Stimulated activated naive CD8-positive, alpha-beta T cell treated with anti-CD3 and anti-CD28 coated beads, Interleukin-15, Interleukin-2, amounts not matched to agents 100 ng/mL and 50 ng/mL, for 24 hours (primary cell): ENCODE measurements at regions not wholly inside any gene's neighbourhood (a gene's known extent, or its start where the extent isn't known, plus 50 kb on each side); places are given as distances from the start of the nearest gene placed in this dataset.

Experiments
- H3K27ac Mint-ChIP-seq: one replicate; pipeline ENCODE4 v1.8.0; 2021; ENCODE audit warnings: mild to moderate bottlenecking, mixed read lengths
- H3K27me3 Mint-ChIP-seq: one replicate; pipeline ENCODE4 v1.8.0; 2021; ENCODE audit warnings: mixed read lengths
- H3K36me3 Mint-ChIP-seq: one replicate; pipeline ENCODE4 v1.8.0; 2021; ENCODE audit warnings: low read depth, mixed read lengths
- H3K4me1 Mint-ChIP-seq: one replicate; pipeline ENCODE4 v1.8.0; 2021; ENCODE audit warnings: low read depth, mixed read lengths
- H3K4me3 Mint-ChIP-seq: one replicate; pipeline ENCODE4 v1.8.0; 2021; ENCODE audit warnings: mild to moderate bottlenecking, mixed read lengths
- H3K9me3 Mint-ChIP-seq: one replicate; pipeline ENCODE4 v1.8.0; 2021; ENCODE audit warnings: mixed read lengths

DNA sequence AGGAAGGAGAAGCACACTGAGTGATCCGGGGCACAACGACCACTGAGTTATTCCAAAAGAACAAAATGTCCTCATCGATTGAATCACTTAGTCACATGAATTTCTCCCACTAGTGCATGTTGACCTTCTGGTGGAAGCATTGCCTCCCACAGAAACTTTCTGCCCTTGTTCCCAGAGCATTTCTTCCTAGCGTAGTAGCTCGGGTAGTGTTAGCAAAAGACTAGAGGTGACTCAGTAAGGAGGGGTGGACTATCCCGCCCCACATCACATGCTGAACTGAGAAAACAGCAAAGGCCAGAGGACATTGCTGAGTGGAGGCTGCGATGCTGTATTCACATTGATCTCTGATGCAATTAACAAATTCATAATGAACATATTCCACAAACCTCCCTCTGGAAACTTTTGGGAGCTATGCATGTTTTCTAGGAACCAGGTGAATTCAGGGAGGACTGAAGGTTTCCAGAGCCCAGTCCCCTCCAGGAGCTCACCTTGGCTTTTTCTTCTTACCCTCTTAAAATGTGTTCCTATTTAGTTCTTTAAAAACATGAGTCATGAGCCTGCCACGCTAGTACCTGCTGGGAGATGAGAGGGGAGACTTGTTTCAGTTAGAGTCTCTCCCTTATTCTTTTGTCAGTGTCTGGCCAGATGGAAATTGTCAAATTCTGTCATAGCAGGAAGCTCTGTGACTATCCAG is 507.9 kb downstream of the CDH26 start:
- Mint-ChIP-seq H3K4me3 (no peak overlapping the region), H3K4me1 (no peaks in the 10 kb centered on the region), H3K27ac (no peak overlapping the region), H3K36me3 (no peaks in the 10 kb centered on the region), H3K27me3 (no peaks in the 10 kb centered on the region), H3K9me3 (peaks cover 3% of the 10 kb centered on the region)

DNA sequence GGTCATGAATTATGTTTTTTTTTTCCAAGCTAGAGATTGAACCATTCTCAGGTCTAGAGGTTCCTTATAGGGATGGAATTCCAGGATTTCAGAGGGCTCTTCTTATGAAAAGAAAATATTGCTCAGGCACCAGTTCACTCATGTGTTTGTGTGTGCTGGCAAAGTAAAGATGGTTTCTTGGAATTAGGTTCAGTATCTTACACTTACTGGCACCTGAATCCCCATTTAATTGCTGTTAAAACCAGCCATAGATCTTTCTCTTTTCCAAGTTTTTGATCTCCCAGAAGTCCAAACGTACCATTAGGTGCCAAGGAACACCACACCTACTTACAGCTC is 508.4 kb downstream of the CDH26 start:
- Mint-ChIP-seq H3K4me3 (no peak overlapping the region), H3K9me3 (peaks cover under 1% of the 10 kb centered on the region), H3K36me3 (no peaks in the 10 kb centered on the region), H3K27me3 (no peaks in the 10 kb centered on the region), H3K4me1 (no peaks in the 10 kb centered on the region), H3K27ac (no peak overlapping the region)

DNA sequence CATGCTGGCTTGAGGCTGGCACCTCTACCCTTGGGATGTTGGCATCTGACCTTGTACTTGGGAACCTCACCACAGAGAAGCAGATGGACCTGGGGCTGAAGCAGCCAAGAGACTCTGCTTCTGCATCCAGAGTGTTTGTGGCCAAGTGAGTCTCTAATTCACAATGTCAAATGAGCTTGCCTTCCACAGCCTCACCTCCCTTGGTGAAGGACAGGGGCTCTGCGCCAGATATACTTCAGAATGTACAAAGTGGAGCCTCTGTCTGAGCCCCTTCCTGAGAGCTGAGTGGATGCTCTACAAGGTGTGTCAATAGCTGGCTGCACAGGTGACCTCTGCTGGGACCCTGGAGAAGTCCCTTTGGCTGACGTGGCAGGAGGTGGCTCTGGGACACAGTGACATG is 508.9 kb downstream of the CDH26 start:
- H3K27me3 Mint-ChIP-seq: no peaks in the 10 kb centered on the region
- no peak overlapping the region for H3K27ac Mint-ChIP-seq
- no peaks in the 10 kb centered on the region for H3K9me3 Mint-ChIP-seq
- no peaks in the 10 kb centered on the region for H3K36me3 Mint-ChIP-seq
- H3K4me1 Mint-ChIP-seq: no peaks in the 10 kb centered on the region
- no peak overlapping the region for H3K4me3 Mint-ChIP-seq

DNA sequence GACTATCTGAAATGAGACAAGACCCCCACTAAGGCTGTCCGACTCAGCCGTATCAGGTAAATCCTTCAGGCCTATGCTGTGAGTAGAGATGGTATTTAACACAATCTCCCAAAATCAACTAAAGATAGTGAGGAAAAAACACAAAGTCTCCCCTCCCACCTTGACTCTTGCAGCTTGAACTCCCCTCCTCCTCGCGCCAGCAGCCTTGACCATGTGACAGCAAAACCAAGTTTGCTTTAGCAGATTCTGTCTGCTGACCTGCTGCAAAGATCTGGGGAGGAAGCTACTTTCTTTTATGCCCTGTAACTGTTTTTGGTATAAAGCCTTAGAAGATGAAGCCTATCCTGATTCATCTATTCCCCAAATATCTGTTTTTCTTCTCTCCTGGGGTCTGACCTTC is 509.5 kb downstream of the CDH26 start:
- H3K4me3 Mint-ChIP-seq: no peak overlapping the region
- H3K4me1 Mint-ChIP-seq: no peaks in the 10 kb centered on the region
- H3K27ac Mint-ChIP-seq: no peak overlapping the region
- H3K9me3 Mint-ChIP-seq: no peaks in the 10 kb centered on the region
- H3K36me3 Mint-ChIP-seq: no peaks in the 10 kb centered on the region
- H3K27me3 Mint-ChIP-seq: no peaks in the 10 kb centered on the region

- Mint-ChIP-seq H3K27ac (no peak overlapping the region), H3K9me3 (no peaks in the 10 kb centered on the region), H3K36me3 (no peaks in the 10 kb centered on the region), H3K4me1 (no peaks in the 10 kb centered on the region), H3K27me3 (no peaks in the 10 kb centered on the region), H3K4me3 (no peak overlapping the region)
These were observed 511.6 kb downstream of the CDH26 start for GRCh38 chr20:60469829-60470228.

DNA sequence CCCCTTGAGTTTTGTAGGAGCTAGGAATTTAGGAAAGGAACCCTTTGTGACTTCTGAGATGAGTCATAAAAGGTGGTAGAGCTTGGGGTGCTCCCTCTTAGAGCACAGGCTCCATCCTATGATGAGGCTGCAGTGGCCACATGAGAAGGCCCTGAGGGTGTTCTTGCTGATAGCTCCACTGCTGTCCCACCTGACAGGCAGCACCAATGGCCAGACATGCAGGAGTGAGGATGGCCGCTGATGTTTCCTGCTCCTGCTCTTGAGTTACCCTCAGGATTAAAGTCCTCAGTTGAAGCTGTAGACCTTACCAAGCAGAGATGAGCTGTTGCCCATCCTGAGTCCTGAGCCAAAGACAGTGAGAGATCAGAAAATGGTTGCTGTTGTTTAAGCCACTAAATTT is 512.1 kb downstream of the CDH26 start:
- H3K27ac Mint-ChIP-seq: no peak overlapping the region
- no peaks in the 10 kb centered on the region for H3K4me1 Mint-ChIP-seq
- H3K4me3 Mint-ChIP-seq: no peak overlapping the region
- no peaks in the 10 kb centered on the region for H3K27me3 Mint-ChIP-seq
- H3K9me3 Mint-ChIP-seq: no peaks in the 10 kb centered on the region
- H3K36me3 Mint-ChIP-seq: no peaks in the 10 kb centered on the region

- Mint-ChIP-seq H3K4me1 (no peaks in the 10 kb centered on the region), H3K36me3 (no peaks in the 10 kb centered on the region), H3K27ac (no peak overlapping the region), H3K9me3 (no peaks in the 10 kb centered on the region), H3K4me3 (no peak overlapping the region), H3K27me3 (no peaks in the 10 kb centered on the region)
These were observed 515.0 kb downstream of the CDH26 start for GRCh38 chr20:60473211-60473610.

GRCh38 chr20:60474385-60474910 is 516.2 kb downstream of the CDH26 start:
- Mint-ChIP-seq H3K27me3 (no peaks in the 10 kb centered on the region), H3K27ac (no peak overlapping the region), H3K4me1 (no peaks in the 10 kb centered on the region)

DNA sequence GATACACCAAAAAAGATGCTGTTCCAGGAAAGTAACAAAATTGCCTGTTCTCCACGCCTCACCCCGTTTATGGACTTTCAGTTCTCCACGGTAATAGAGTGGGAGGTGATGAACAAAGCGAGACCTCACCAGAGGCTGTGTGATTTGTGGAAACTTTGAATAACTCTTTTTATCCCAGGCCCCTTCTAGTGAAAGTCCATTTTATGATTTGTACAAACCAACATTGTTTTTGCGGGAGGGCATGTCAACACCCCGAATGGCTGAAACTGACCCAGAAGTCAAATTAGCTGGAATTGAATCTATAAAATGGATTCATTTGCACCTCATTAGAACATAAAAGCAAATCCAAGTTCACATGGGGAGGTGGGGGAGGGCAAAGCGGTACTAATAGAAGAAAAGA is 517.8 kb downstream of the CDH26 start:
- H3K27ac Mint-ChIP-seq: no peak overlapping the region
- H3K4me3 Mint-ChIP-seq: no peak overlapping the region
- H3K36me3 Mint-ChIP-seq: no peaks in the 10 kb centered on the region
- no peaks in the 10 kb centered on the region for H3K4me1 Mint-ChIP-seq
- H3K9me3 Mint-ChIP-seq: no peaks in the 10 kb centered on the region
- H3K27me3 Mint-ChIP-seq: no peaks in the 10 kb centered on the region

More at GRCh38 chr20:60474385-60474910, 516.2 kb downstream of the CDH26 start:
- H3K4me3 Mint-ChIP-seq: no peak overlapping the region
- no peaks in the 10 kb centered on the region for H3K9me3 Mint-ChIP-seq
- H3K36me3 Mint-ChIP-seq: no peaks in the 10 kb centered on the region

- Mint-ChIP-seq H3K27ac (no peak overlapping the region), H3K4me1 (no peaks in the 10 kb centered on the region), H3K9me3 (no peaks in the 10 kb centered on the region), H3K27me3 (no peaks in the 10 kb centered on the region), H3K4me3 (no peak overlapping the region), H3K36me3 (no peaks in the 10 kb centered on the region)
These were observed 519.7 kb downstream of the CDH26 start for GRCh38 chr20:60477958-60478357.

DNA sequence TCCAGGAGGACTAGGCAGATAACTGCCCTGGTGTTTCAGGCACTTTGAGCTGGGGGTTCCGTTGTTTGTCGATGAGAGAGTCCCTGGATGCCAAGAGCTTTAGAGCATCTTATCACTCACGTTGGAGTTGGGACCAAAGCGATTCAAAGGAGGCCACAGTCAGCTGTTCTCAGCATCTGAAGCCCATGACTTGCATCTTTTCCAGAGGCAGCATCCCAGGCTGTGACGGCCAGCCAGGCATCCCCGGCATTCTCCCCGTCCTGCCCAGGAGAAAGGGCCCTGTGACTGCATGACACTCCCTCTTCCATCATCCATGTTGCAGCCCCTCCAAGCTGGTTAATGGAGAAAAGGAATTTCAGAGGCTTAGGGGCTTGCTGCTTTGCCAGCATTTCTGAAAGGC is 520.3 kb downstream of the CDH26 start:
- Mint-ChIP-seq H3K27me3 (no peaks in the 10 kb centered on the region), H3K9me3 (no peaks in the 10 kb centered on the region), H3K4me3 (no peak overlapping the region), H3K36me3 (no peaks in the 10 kb centered on the region), H3K27ac (no peak overlapping the region), H3K4me1 (no peaks in the 10 kb centered on the region)

GRCh38 chr20:60480950-60481742 is 522.9 kb downstream of the CDH26 start:
- no peaks in the 10 kb centered on the region for H3K27me3 Mint-ChIP-seq
- no peaks in the 10 kb centered on the region for H3K36me3 Mint-ChIP-seq

DNA sequence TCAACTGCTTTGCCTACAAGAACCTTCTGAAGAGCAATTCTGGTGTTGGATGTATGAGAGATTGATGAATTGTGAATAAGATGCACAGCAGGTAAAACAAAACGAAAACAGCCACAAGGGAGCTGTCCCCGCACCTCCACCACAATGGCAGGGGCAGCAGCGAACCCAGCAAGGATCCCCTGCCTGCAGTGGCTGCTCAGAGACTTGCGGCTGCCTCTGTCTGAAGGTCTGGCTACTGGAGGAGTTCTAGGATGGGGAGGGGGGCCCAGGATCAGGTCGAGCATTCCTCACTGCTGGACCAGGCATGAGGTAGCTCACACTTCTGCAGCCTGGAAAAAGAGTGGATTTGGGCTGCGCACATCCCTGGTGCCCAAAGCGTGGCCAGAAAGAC is 523.5 kb downstream of the CDH26 start:
- no peaks in the 10 kb centered on the region for H3K27me3 Mint-ChIP-seq
- H3K36me3 Mint-ChIP-seq: no peaks in the 10 kb centered on the region
- no peak overlapping the region for H3K27ac Mint-ChIP-seq
- H3K4me1 Mint-ChIP-seq: no peaks in the 10 kb centered on the region
- no peaks in the 10 kb centered on the region for H3K9me3 Mint-ChIP-seq
- no peak overlapping the region for H3K4me3 Mint-ChIP-seq

More at GRCh38 chr20:60480950-60481742, 522.9 kb downstream of the CDH26 start:
- H3K27ac Mint-ChIP-seq: no peak overlapping the region
- H3K4me3 Mint-ChIP-seq: no peak overlapping the region
- H3K4me1 Mint-ChIP-seq: no peaks in the 10 kb centered on the region
- no peaks in the 10 kb centered on the region for H3K9me3 Mint-ChIP-seq

GRCh38 chr20:60482221-60483008 is 524.2 kb downstream of the CDH26 start:
- no peak overlapping the region for H3K4me3 Mint-ChIP-seq
- no peaks in the 10 kb centered on the region for H3K36me3 Mint-ChIP-seq
- H3K27me3 Mint-ChIP-seq: no peaks in the 10 kb centered on the region
- no peaks in the 10 kb centered on the region for H3K9me3 Mint-ChIP-seq
- H3K4me1 Mint-ChIP-seq: no peaks in the 10 kb centered on the region
- H3K27ac Mint-ChIP-seq: no peak overlapping the region

DNA sequence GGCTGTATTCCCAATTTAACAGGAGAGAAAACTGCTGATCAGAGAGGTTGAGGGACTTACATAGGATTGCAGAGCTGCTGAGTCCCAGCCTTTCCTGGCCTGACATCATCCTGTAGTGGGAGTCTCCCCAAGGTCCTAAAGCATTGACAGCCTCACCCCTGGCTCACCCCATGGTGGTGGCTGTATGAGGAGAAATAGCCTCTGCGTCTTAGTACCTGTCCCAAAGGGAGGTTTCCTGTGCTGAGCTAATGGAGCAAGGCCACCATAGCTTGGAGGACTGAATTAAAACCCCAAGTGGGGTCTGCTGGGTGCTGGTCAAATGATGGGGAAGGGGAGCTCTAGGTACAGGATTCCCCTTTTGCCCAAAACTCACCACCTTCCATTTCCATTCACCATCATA is 525.1 kb downstream of the CDH26 start:
- H3K4me3 Mint-ChIP-seq: no peak overlapping the region
- no peak overlapping the region for H3K27ac Mint-ChIP-seq
- H3K4me1 Mint-ChIP-seq: no peaks in the 10 kb centered on the region
- no peaks in the 10 kb centered on the region for H3K27me3 Mint-ChIP-seq
- no peaks in the 10 kb centered on the region for H3K36me3 Mint-ChIP-seq
- no peaks in the 10 kb centered on the region for H3K9me3 Mint-ChIP-seq
